ENCODE measurements at regions not wholly inside any gene's neighbourhood (a gene's known extent, or its start where the extent isn't known, plus 50 kb on each side); places are given as distances from the start of the nearest gene placed in this dataset.

DNA sequence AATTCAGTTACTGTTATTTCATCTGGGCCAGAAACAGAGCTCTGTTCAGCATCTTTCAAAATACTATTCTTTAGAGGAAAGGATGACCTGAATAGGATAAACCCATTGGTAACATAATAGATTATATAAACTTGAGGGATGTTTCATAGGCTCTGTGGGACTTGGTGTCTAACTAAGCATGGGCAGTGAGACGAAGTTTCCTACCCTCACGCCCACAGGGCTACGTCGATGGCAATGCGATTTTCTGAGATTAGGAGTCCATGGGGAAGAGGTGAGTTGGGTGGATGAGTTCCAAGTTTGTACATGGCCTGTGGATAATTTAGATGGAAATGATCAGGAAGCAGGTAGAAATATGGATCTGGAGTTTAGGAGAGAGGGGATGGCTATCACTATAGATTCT is 115.2 kb upstream of the TBL1XR1 start:
- peaks cover 3% of the 10 kb centered on the region for H3K36me3 Mint-ChIP-seq (ENCODE audit: insufficient read depth)
- H3K27ac Mint-ChIP-seq = no peak overlapping the region
- ATAC-seq (replicated peaks) = no peak
- H3K9me3 Mint-ChIP-seq = peaks cover 0 to 6% of the 10 kb centered on the region in 2 donors
- H3K4me3 Mint-ChIP-seq = no peak overlapping the region
- no peak for DNase-seq
- H3K27me3 Mint-ChIP-seq = no peaks in the 10 kb centered on the region
- no peaks in the 10 kb centered on the region for H3K4me1 Mint-ChIP-seq (ENCODE audit: low read depth in 2 of 2)

- Mint-ChIP-seq H3K27ac (no peak overlapping the region), H3K9me3 (peaks cover 0 to 6% of the 10 kb centered on the region in 2 donors), H3K36me3 (ENCODE audit: insufficient read depth) (peaks cover 5% of the 10 kb centered on the region), H3K4me1 (ENCODE audit: low read depth in 2 of 2) (peaks cover 0 to 5% of the 10 kb centered on the region in 2 donors), H3K4me3 (no peak overlapping the region), H3K27me3 (no peaks in the 10 kb centered on the region)
- ATAC-seq (replicated peaks) = no peak
- no peak for DNase-seq
Observed at GRCh38 chr3:177314897-177315296, 117.6 kb upstream of the TBL1XR1 start.

DNA sequence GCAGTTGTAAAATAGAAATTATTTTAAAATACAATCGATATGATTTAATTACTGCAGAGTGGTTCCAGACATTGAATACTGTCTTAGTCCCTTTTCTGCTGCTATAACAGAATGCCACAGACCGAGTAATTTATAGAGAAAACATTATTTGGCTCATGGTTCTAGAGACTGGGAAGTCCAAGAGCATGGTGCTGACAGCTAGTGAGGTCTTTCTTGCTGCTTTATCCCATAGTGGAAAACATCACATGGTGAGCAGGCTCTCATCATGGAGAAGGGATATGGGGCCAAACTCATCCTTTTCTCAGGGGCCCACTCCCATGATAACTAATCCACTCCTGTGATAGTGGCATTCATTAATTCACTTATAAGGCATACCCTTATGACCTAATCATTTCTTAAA is 120.0 kb upstream of the TBL1XR1 start:
- no peak for DNase-seq
- H3K4me3 Mint-ChIP-seq = no peak overlapping the region
- no peak for ATAC-seq (replicated peaks)
- no peaks in the 10 kb centered on the region for H3K27me3 Mint-ChIP-seq
- H3K9me3 Mint-ChIP-seq = peaks cover 0 to 6% of the 10 kb centered on the region in 2 donors
- peaks cover 5% of the 10 kb centered on the region for H3K36me3 Mint-ChIP-seq (ENCODE audit: insufficient read depth)
- H3K4me1 Mint-ChIP-seq (ENCODE audit: low read depth in 2 of 2) = peaks cover 5% of the 10 kb centered on the region in 2 donors
- no peak overlapping the region for H3K27ac Mint-ChIP-seq

DNA sequence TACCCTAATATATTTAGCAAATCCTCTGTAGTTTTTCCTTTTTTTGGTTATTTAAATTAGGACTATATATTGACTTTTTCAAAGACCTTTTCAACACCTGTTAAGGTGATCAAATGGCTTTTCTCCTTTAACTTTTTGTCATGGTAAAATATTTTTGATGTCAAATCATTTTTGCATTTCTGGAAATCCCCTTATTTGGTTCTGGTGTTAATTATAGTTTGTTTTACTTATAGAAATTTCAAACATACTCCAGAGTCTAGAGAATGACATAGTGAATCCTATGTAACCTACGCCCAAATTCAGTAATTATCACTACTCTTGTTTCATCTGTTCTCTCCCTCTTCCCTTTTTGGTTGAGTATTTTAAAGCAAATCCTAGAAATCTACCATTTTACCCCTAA is 121.3 kb upstream of the TBL1XR1 start:
- peak overlapping the region in 1 of 2 donors; percentile 25 for H3K27ac Mint-ChIP-seq
- H3K4me3 Mint-ChIP-seq = peak overlapping the region in 1 of 2 donors; percentile 44
- H3K36me3 Mint-ChIP-seq (ENCODE audit: insufficient read depth) = peaks cover 5% of the 10 kb centered on the region
- no peaks in the 10 kb centered on the region for H3K9me3 Mint-ChIP-seq
- DNase-seq (no peak), ATAC-seq (replicated peaks) (no peak)
- no peaks in the 10 kb centered on the region for H3K27me3 Mint-ChIP-seq
- H3K4me1 Mint-ChIP-seq (ENCODE audit: low read depth in 2 of 2) = peaks cover 5% of the 10 kb centered on the region in 2 donors

- no peaks in the 10 kb centered on the region for H3K9me3 Mint-ChIP-seq
- no peak overlapping the region for H3K27ac Mint-ChIP-seq
- DNase-seq = no peak
Observed at GRCh38 chr3:177320765-177321247, 123.5 kb upstream of the TBL1XR1 start.

GRCh38 chr3:177321819-177322218 is 124.5 kb upstream of the TBL1XR1 start:
- DNase-seq = no peak
- Mint-ChIP-seq H3K4me1 (ENCODE audit: low read depth in 2 of 2) (peaks cover 5% of the 10 kb centered on the region in 2 donors), H3K36me3 (ENCODE audit: insufficient read depth) (peaks cover 5% of the 10 kb centered on the region), H3K9me3 (no peaks in the 10 kb centered on the region), H3K27me3 (no peaks in the 10 kb centered on the region), H3K27ac (no peak overlapping the region), H3K4me3 (no peak overlapping the region)
- no peak for ATAC-seq (replicated peaks)

More at GRCh38 chr3:177320765-177321247, 123.5 kb upstream of the TBL1XR1 start:
- Mint-ChIP-seq H3K27me3 (no peaks in the 10 kb centered on the region), H3K4me3 (no peak overlapping the region), H3K36me3 (ENCODE audit: insufficient read depth) (peaks cover 5% of the 10 kb centered on the region), H3K4me1 (ENCODE audit: low read depth in 2 of 2) (peaks cover 5% of the 10 kb centered on the region in 2 donors)
- no peak for ATAC-seq (replicated peaks)

- H3K9me3 Mint-ChIP-seq = no peaks in the 10 kb centered on the region
- peaks cover 4% of the 10 kb centered on the region for H3K36me3 Mint-ChIP-seq (ENCODE audit: insufficient read depth)
- DNase-seq (no peak), ATAC-seq (replicated peaks) (no peak)
- no peak overlapping the region for H3K4me3 Mint-ChIP-seq
- H3K27ac Mint-ChIP-seq = no peak overlapping the region
- peaks cover 5% of the 10 kb centered on the region in 2 donors for H3K4me1 Mint-ChIP-seq (ENCODE audit: low read depth in 2 of 2)
- H3K27me3 Mint-ChIP-seq = no peaks in the 10 kb centered on the region
Observed at GRCh38 chr3:177322881-177323280, 125.6 kb upstream of the TBL1XR1 start.

GRCh38 chr3:177329854-177330253 is 132.6 kb upstream of the TBL1XR1 start:
- DNase-seq (no peak), ATAC-seq (replicated peaks) (no peak)
- no peaks in the 10 kb centered on the region for H3K4me1 Mint-ChIP-seq (ENCODE audit: low read depth in 2 of 2)
- H3K36me3 Mint-ChIP-seq (ENCODE audit: insufficient read depth) = no peaks in the 10 kb centered on the region
- H3K27ac Mint-ChIP-seq = no peak overlapping the region
- H3K9me3 Mint-ChIP-seq = no peaks in the 10 kb centered on the region
- no peak overlapping the region for H3K4me3 Mint-ChIP-seq
- no peaks in the 10 kb centered on the region for H3K27me3 Mint-ChIP-seq

DNA sequence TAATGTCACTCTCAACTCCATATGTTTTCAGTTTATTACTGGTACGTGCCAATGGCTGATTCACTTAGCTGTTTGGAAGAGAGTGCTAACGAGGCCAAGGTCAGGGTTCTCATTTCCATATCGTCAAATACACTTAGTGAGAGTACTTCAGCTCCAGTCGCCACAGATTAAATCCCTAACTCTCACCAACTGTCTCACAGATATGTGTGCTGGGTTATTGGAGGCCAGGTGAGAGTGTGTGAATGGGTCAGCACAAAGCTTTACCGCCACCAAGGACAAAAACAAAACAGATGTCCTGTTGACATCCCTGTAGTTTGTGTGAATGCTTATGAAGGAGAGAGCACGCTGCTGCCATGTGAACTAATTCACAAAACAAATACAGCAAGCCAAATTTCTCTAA is 133.5 kb upstream of the TBL1XR1 start:
- Mint-ChIP-seq H3K9me3 (no peaks in the 10 kb centered on the region), H3K27me3 (no peaks in the 10 kb centered on the region), H3K27ac (no peak overlapping the region), H3K4me3 (no peak overlapping the region), H3K36me3 (ENCODE audit: insufficient read depth) (no peaks in the 10 kb centered on the region), H3K4me1 (ENCODE audit: low read depth in 2 of 2) (peaks cover 0 to 3% of the 10 kb centered on the region in 2 donors)
- DNase-seq (no peak), ATAC-seq (replicated peaks) (no peak)

DNA sequence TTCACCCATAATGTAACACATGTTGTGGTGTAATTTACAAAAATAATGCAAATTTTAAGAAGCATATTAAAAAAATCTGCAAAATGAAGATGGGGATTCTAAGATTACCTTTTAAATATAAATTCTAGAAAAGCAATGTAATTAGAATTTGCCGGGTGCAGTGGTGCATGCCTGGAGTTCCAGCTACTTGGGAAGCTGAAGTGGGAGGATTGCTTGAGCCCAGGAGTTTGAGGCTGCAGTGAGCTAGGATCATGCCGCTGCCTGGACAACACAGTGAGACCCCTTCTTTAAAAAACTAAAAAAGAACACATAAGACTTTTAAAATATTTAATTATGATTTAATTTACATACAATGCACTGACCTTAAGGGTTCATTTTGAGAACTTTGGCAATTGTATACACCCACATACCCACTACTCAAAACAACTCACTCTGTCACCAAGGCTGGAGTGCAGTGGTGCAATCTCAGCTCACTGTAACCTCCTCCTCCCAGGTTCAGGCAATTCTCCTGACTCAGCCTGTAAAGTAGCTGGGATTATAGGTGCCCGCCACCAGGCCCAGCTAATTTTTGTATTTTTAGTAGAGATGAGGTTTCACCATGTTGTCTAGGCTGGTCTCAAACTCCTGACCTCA is 134.0 kb upstream of the TBL1XR1 start:
- peaks cover 0 to 3% of the 10 kb centered on the region in 2 donors for H3K4me1 Mint-ChIP-seq (ENCODE audit: low read depth in 2 of 2)
- no peak for DNase-seq
- no peaks in the 10 kb centered on the region for H3K36me3 Mint-ChIP-seq (ENCODE audit: insufficient read depth)
- ATAC-seq (replicated peaks) = no peak
- H3K27me3 Mint-ChIP-seq = no peaks in the 10 kb centered on the region
- no peak overlapping the region for H3K27ac Mint-ChIP-seq
- H3K4me3 Mint-ChIP-seq = no peak overlapping the region
- no peaks in the 10 kb centered on the region for H3K9me3 Mint-ChIP-seq

DNA sequence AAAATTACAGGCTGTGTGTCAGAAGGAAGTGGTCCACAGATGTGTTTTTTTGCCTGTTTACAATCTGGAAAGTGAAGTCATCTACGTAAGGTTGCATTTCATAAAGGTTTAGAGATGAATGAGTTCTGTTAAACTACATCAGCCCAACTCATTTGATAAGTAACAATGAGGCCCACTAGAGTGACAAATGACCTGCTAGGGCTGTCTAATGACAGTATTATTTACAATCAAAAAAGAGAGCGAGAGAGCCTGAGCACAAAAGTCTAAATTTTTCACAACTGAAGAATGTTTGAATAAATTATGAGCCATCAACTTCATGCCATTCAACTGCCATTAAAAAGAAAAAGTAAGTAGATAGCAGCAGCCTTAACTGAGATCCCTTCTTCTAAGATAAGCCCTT is 135.7 kb upstream of the TBL1XR1 start:
- ATAC-seq (replicated peaks) (no peak), DNase-seq (no peak)
- Mint-ChIP-seq H3K27ac (no peak overlapping the region), H3K9me3 (no peaks in the 10 kb centered on the region), H3K27me3 (no peaks in the 10 kb centered on the region), H3K4me3 (no peak overlapping the region), H3K36me3 (ENCODE audit: insufficient read depth) (peaks cover 6% of the 10 kb centered on the region), H3K4me1 (ENCODE audit: low read depth in 2 of 2) (peaks cover 7 to 9% of the 10 kb centered on the region in 2 donors)

- ATAC-seq (replicated peaks) (no peak), DNase-seq (no peak)
- Mint-ChIP-seq H3K9me3 (no peaks in the 10 kb centered on the region), H3K27me3 (no peaks in the 10 kb centered on the region), H3K4me3 (no peak overlapping the region), H3K4me1 (ENCODE audit: low read depth in 2 of 2) (peaks cover 9 to 10% of the 10 kb centered on the region in 2 donors), H3K36me3 (ENCODE audit: insufficient read depth) (peaks cover 6% of the 10 kb centered on the region), H3K27ac (no peak overlapping the region)
Observed at GRCh38 chr3:177333533-177334520, 136.5 kb upstream of the TBL1XR1 start.

DNA sequence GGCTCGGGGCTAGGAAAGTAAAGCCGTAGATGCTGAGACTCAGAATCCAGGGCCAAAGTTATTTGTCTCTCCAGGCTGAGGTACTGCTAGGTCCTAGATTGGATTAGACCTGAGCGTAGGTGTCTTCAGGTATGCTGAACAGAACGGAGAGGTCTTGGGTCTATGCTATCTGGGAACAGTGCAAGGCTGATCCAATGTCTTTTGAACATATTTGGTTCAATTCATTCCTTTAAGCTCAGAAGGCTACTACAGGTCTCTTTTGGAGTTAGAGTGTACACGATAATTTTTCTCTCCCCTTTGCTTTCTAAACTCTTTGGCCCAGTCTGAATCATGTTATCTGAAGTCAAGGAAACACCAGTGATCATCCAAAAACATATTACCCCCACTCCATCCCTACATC is 137.5 kb upstream of the TBL1XR1 start:
- no peak for ATAC-seq (replicated peaks)

More for the DNA sequence above, 137.5 kb upstream of the TBL1XR1 start:
- no peak for DNase-seq
- Mint-ChIP-seq H3K27ac (no peak overlapping the region), H3K27me3 (no peaks in the 10 kb centered on the region), H3K4me1 (ENCODE audit: low read depth in 2 of 2) (peaks cover 16 to 17% of the 10 kb centered on the region in 2 donors), H3K4me3 (no peak overlapping the region), H3K9me3 (no peaks in the 10 kb centered on the region), H3K36me3 (ENCODE audit: insufficient read depth) (peaks cover 6% of the 10 kb centered on the region)

All from effector memory CD8-positive, alpha-beta T cell (primary cell).